ENCODE measurements at regions not wholly inside any gene's neighbourhood (a gene's known extent, or its start where the extent isn't known, plus 50 kb on each side); places are given as distances from the start of the nearest gene placed in this dataset.

DNA sequence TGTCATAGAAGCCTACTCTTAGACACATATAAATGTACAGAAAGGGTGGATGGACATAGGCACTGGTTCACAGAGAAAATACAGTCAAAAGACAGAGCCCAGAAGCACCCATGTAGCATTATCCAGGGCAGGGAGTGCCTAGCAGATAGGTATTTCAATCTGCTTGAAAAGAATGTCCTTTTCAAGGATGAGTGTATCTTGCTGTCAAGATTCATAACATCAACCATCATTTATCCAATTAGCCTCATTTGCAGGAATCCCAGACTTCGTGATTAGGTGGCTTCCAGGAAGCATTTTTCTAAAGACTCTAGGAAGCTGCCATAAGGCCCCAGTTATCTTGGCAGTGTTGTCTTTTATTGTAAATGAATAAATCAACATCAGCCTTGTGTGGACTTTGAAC lies 55.6 kb downstream of the SCN11A start:
- TF ChIP-seq, protein P1, sequence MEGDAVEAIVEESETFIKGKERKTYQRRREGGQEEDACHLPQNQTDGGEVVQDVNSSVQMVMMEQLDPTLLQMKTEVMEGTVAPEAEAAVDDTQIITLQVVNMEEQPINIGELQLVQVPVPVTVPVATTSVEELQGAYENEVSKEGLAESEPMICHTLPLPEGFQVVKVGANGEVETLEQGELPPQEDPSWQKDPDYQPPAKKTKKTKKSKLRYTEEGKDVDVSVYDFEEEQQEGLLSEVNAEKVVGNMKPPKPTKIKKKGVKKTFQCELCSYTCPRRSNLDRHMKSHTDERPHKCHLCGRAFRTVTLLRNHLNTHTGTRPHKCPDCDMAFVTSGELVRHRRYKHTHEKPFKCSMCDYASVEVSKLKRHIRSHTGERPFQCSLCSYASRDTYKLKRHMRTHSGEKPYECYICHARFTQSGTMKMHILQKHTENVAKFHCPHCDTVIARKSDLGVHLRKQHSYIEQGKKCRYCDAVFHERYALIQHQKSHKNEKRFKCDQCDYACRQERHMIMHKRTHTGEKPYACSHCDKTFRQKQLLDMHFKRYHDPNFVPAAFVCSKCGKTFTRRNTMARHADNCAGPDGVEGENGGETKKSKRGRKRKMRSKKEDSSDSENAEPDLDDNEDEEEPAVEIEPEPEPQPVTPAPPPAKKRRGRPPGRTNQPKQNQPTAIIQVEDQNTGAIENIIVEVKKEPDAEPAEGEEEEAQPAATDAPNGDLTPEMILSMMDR (IDR thresholded peaks at IDR 0.05; ENCODE audit: extremely low read depth in 1 of 2, insufficient read depth in 1 of 2, low read depth in 1 of 2, low read length in 2 of 2) = no peak
- TF ChIP-seq POLR2A (IDR thresholded peaks at IDR 0.05; ENCODE audit: low read depth, low read length) = no peak
- no peak for TF ChIP-seq POLR2AphosphoS5 (IDR thresholded peaks at IDR 0.05; ENCODE audit: insufficient read depth, low read depth, low read length)
